ENCODE measurements at regions not wholly inside any gene's neighbourhood (a gene's known extent, or its start where the extent isn't known, plus 50 kb on each side); places are given as distances from the start of the nearest gene placed in this dataset.

DNA sequence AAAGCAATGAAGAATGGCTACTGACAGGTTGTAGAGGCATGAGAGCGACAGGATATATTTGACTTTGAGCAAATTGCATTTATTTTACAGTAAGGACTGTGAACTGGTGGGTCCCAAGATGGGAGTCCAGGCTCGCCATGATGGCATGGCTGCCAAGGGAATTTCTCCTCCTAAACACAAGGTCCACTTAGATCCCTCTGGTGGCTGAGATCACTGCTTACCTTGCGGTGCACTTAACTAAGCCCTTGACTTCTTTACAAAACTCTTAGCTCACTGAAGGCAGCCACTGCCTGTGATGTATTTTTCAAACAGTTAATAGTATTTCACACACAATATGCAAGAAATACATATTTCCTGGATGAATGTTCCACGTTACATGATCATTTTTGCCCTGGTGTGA, 50.3 kb upstream of the SORBS2 start:
- no peaks in the 10 kb centered on the region for H3K9me3 ChIP-seq (ENCODE audit: low read length)
- ChIA-PET CTCF (no interaction called here), POLR2A (ENCODE audit: unreplicated experiment) (no interaction called here)
- H3K9ac ChIP-seq (ENCODE audit: low read length): no peak overlapping the region
- TF ChIP-seq EZH2phosphoT487 (IDR thresholded peaks at IDR 0.05; ENCODE audit: borderline replicate concordance, low read length) (no peak), EZH2 (IDR thresholded peaks at IDR 0.05; ENCODE audit: low read length, unreplicated experiment) (no peak)
- TF ChIP-seq, protein P1, sequence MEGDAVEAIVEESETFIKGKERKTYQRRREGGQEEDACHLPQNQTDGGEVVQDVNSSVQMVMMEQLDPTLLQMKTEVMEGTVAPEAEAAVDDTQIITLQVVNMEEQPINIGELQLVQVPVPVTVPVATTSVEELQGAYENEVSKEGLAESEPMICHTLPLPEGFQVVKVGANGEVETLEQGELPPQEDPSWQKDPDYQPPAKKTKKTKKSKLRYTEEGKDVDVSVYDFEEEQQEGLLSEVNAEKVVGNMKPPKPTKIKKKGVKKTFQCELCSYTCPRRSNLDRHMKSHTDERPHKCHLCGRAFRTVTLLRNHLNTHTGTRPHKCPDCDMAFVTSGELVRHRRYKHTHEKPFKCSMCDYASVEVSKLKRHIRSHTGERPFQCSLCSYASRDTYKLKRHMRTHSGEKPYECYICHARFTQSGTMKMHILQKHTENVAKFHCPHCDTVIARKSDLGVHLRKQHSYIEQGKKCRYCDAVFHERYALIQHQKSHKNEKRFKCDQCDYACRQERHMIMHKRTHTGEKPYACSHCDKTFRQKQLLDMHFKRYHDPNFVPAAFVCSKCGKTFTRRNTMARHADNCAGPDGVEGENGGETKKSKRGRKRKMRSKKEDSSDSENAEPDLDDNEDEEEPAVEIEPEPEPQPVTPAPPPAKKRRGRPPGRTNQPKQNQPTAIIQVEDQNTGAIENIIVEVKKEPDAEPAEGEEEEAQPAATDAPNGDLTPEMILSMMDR (conservative IDR thresholded peaks at IDR 0.05; ENCODE audit: low read depth, low read length): no peak
- H3K4me2 ChIP-seq (ENCODE audit: low read length): no peak overlapping the region
- ATAC-seq: no peak
- no peak for DNase-seq
- H3K4me1 ChIP-seq (ENCODE audit: insufficient read depth, low read length): peaks cover 16% of the 10 kb centered on the region
- H3K27me3 ChIP-seq (ENCODE audit: low read length): no peaks in the 10 kb centered on the region
- H4K20me1 ChIP-seq (ENCODE audit: low read length): no peaks in the 10 kb centered on the region
- H2AFZ ChIP-seq (ENCODE audit: low read length): no peak overlapping the region
- intact Hi-C loops (cut with micrococcal nuclease): no loop called here
- no peaks in the 10 kb centered on the region for H3K36me3 ChIP-seq (ENCODE audit: low read depth, low read length)
- no peaks in the 10 kb centered on the region for H3K9me2 ChIP-seq (replicated peaks; ENCODE audit: low read length)
- H3F3A ChIP-seq (ENCODE audit: low read length, unreplicated experiment): no peaks in the 10 kb centered on the region
- H3K79me2 ChIP-seq (ENCODE audit: low read length): no peaks in the 10 kb centered on the region
- no peak overlapping the region for H3K4me3 ChIP-seq (ENCODE audit: low read length)
- no peak overlapping the region for H3K27ac ChIP-seq (ENCODE audit: low read length)
- BruUV-seq (replicated peaks): no TSS peak

DNA sequence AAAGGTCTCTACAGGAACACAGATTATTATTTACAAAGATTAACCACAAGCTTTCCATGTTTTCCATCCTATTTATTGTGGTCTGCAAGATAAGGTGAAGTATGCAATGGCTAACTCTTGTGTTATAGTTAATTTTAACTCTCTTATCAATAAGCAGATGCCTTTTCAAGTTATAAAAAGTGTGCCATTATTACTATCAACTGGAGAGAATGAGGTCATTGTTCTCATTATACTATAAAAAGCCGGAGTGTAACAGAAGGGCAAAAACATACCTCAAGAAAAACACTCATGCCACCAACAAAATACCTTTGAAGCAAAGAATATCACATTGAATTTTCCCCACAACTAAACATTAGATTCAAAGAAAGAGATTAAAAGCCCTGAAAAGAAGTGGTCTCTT, 52.0 kb upstream of the SORBS2 start:
- no peaks in the 10 kb centered on the region for H3F3A ChIP-seq (ENCODE audit: low read length, unreplicated experiment)
- ChIA-PET CTCF (no interaction called here), POLR2A (ENCODE audit: unreplicated experiment) (no interaction called here)
- H3K9me3 ChIP-seq (ENCODE audit: low read length): no peaks in the 10 kb centered on the region
- BruUV-seq (replicated peaks): no TSS peak
- H3K4me2 ChIP-seq (ENCODE audit: low read length): no peak overlapping the region
- no peaks in the 10 kb centered on the region for H3K79me2 ChIP-seq (ENCODE audit: low read length)
- ATAC-seq: no peak
- no peak overlapping the region for H2AFZ ChIP-seq (ENCODE audit: low read length)
- H3K27ac ChIP-seq (ENCODE audit: low read length): no peak overlapping the region
- H3K4me1 ChIP-seq (ENCODE audit: insufficient read depth, low read length): peaks cover 20% of the 10 kb centered on the region
- H3K9me2 ChIP-seq (replicated peaks; ENCODE audit: low read length): no peaks in the 10 kb centered on the region
- H3K36me3 ChIP-seq (ENCODE audit: low read depth, low read length): no peaks in the 10 kb centered on the region
- DNase-seq: no peak
- no peaks in the 10 kb centered on the region for H3K27me3 ChIP-seq (ENCODE audit: low read length)
- H4K20me1 ChIP-seq (ENCODE audit: low read length): no peaks in the 10 kb centered on the region
- intact Hi-C loops (cut with micrococcal nuclease): no loop called here
- no peak overlapping the region for H3K4me3 ChIP-seq (ENCODE audit: low read length)
- TF ChIP-seq EZH2 (IDR thresholded peaks at IDR 0.05; ENCODE audit: low read length, unreplicated experiment): no peak
- no peak for TF ChIP-seq EZH2phosphoT487 (IDR thresholded peaks at IDR 0.05; ENCODE audit: borderline replicate concordance, low read length)
- TF ChIP-seq, protein P1 (conservative IDR thresholded peaks at IDR 0.05; ENCODE audit: low read depth, low read length): no peak
- H3K9ac ChIP-seq (ENCODE audit: low read length): no peak overlapping the region

DNA sequence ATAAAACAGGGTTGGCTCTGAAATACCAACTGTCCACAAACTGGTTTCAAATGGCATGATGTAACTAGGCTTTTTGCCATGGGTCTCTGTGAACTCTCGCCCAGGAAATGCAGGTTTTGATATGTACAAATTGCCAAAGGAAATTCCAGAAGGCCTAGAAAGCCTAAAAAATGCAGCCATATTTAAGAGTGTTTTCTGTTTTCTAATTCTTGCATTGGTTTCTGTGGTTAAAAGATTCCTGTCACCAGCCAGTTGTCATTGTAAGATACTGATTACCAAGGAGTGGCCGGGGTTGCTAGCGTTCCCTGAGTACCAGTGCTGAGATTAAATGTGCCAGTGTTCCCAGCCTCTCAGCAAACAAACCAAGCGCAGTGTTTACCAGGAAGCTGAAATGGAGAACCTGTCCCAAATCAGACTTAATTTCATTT, 53.9 kb upstream of the SORBS2 start:
- intact Hi-C loops (cut with micrococcal nuclease): loop anchor here (5.0 kb wide), 1 partner anchor 46 kb away; no protein-coding TSS in a partner anchor
- ChIA-PET POLR2A (ENCODE audit: unreplicated experiment) (no interaction called here), CTCF (interaction anchor here (1.2 kb wide), 1 partner anchor 54 kb away, joined by 3 read pairs; the partner anchor contains the start of gene SORBS2)
- no TSS peak for BruUV-seq (replicated peaks)
- no peaks in the 10 kb centered on the region for H3K36me3 ChIP-seq (ENCODE audit: low read depth, low read length)
- no peaks in the 10 kb centered on the region for H3K9me3 ChIP-seq (ENCODE audit: low read length)
- peak; percentile 71 for ATAC-seq
- peak overlapping the region; percentile 17; the same call in 1 of the 2 replicates for H3K4me3 ChIP-seq (ENCODE audit: low read length)
- H3K79me2 ChIP-seq (ENCODE audit: low read length): no peaks in the 10 kb centered on the region
- TF ChIP-seq, protein P1 (conservative IDR thresholded peaks at IDR 0.05; ENCODE audit: low read depth, low read length): no peak
- no peak for TF ChIP-seq EZH2 (IDR thresholded peaks at IDR 0.05; ENCODE audit: low read length, unreplicated experiment)
- no peaks in the 10 kb centered on the region for H3F3A ChIP-seq (ENCODE audit: low read length, unreplicated experiment)
- peak overlapping the region; percentile 70 for H3K4me2 ChIP-seq (ENCODE audit: low read length)
- H3K9ac ChIP-seq (ENCODE audit: low read length): peak overlapping the region; percentile 34
- DNase-seq: peak; percentile 80
- peak overlapping the region; percentile 78 for H2AFZ ChIP-seq (ENCODE audit: low read length)
- no peaks in the 10 kb centered on the region for H3K9me2 ChIP-seq (replicated peaks; ENCODE audit: low read length)
- peaks cover 27% of the 10 kb centered on the region for H3K4me1 ChIP-seq (ENCODE audit: insufficient read depth, low read length)
- H3K27ac ChIP-seq (ENCODE audit: low read length): peak overlapping the region; percentile 78
- H4K20me1 ChIP-seq (ENCODE audit: low read length): no peaks in the 10 kb centered on the region
- H3K27me3 ChIP-seq (ENCODE audit: low read length): no peaks in the 10 kb centered on the region

All from PC-3 (cell line).